Adrenal gland (tissue), 9 donors: ENCODE measurements at regions not wholly inside any gene's neighbourhood (a gene's known extent, or its start where the extent isn't known, plus 50 kb on each side); places are given as distances from the start of the nearest gene placed in this dataset.

Experiments
- DNase-seq, 7 donors: peaks; one replicate each; pipeline ENCODE4 v3.0.0-alpha.2; 2019 to 2020
- H3K27ac ChIP-seq, 5 donors: fragments of 200-600 bp; sonication (generic) in 4 of 5; 1 replicate in 3 of 5; 2 replicates in 2 of 5; pipeline versions ENCODE4 v1.5.1 to v1.8.0; 2016 to 2020; ENCODE audit warnings: mild to moderate bottlenecking in 1 of 5
- H3K27me3 ChIP-seq: fragments of 200-600 bp; 2 replicates; pipeline ENCODE4 v1.8.0; 2021
- H3K36me3 ChIP-seq, 2 donors: fragments of 200-600 bp; replicated peaks in 1 of 2; 1 replicate in 1 of 2; 2 replicates in 1 of 2; pipeline versions ENCODE4 v1.5.1 to v1.8.0; 2018 to 2022
- H3K4me1 ChIP-seq, 2 donors: fragments of 200-600 bp; replicated peaks in 1 of 2; 1 replicate in 1 of 2; 2 replicates in 1 of 2; pipeline versions ENCODE4 v1.5.1 to v1.8.0; 2018 to 2021
- H3K4me3 ChIP-seq, 4 donors: fragments of 200-600 bp; sonication (generic) in 3 of 4; one replicate each; pipeline ENCODE4 v1.5.1; 2016 to 2018
- H3K9me3 ChIP-seq, 3 donors: fragments of 200-600 bp; sonication (generic) in 1 of 3; replicated peaks in 1 of 3; 1 replicate in 2 of 3; 2 replicates in 1 of 3; pipeline versions ENCODE4 v1.5.1 to v1.8.0; 2016 to 2021
- CTCF ChIP-seq, 6 experiments: fragments of 450-650 bp in 4 of 6; fragments of 200-600 bp in 2 of 6; sonication (generic) in 1 of 6; IDR thresholded peaks; 1 replicate in 5 of 6; 2 replicates in 1 of 6; pipeline versions ENCODE4 v1.5.1 to v1.8.0; 2016 to 2021; ENCODE audit warnings: antibody characterized with exemption in 6 of 6, mild to moderate bottlenecking in 2 of 6, moderate library complexity in 1 of 6
- POLR2A ChIP-seq, 2 donors: fragments of 450-650 bp; IDR thresholded peaks; one replicate each; pipeline ENCODE4 v1.6.1; 2017; ENCODE audit warnings: antibody characterized with exemption in 2 of 2, mild to moderate bottlenecking in 2 of 2, moderate library complexity in 1 of 2
- WGBS, 4 donors: extraction: QIAGEN DNeasy Blood & Tissue Kit in 2 of 4; methylation state at CpG; one replicate each; pipeline versions ENCODE4 v1.1.5 to v1.1.7; 2013 to 2017; 5-methylcytosine and 5-hydroxymethylcytosine counted together
- intact Hi-C, 2 donors: fragments of 100-400 bp; cut with DNase I; formaldehyde crosslinking; loops; one replicate each; pipeline versions ENCODE4 v1.14.1 to v1.15.0; 2022 to 2023
- donor health status: healthy with polysubstance abuse.
- donor health status: Bipolar disorder and iron deficiency.
- donor health status: DM: yes; HTN: yes; CAD: no.
- donor health status: DM: no; HTN: no; CAD: no.
- donor health status: DM: no; HTN: no; CAD: no.

GRCh38 chr12:76208129-76208528 is 123.6 kb upstream of the NAP1L1 start:
- Histone ChIP-seq H3K4me1 (peaks cover 0 to 4% of the 10 kb centered on the region in 2 donors), H3K27ac (peak overlapping the region in 2 of 5 donors; percentile 26 to 53), H3K27me3 (no peaks in the 10 kb centered on the region), H3K9me3 (no peaks in the 10 kb centered on the region), H3K4me3 (no peak overlapping the region), H3K36me3 (no peaks in the 10 kb centered on the region)
- intact Hi-C loops = no loop called here
- TF ChIP-seq CTCF (IDR thresholded peaks at IDR 0.05) (no peak), POLR2A (IDR thresholded peaks at IDR 0.05) (no peak)
- no peak for DNase-seq

- WGBS, 4 donors = 84 to 94% (median 90%) methylated on average over 5 of the region's 5 CpGs
- intact Hi-C loops = no loop called here
- H3K4me1 ChIP-seq = peaks cover 0 to 4% of the 10 kb centered on the region in 2 donors
- no peak overlapping the region for H3K4me3 ChIP-seq
- TF ChIP-seq POLR2A (IDR thresholded peaks at IDR 0.05) (no peak), CTCF (IDR thresholded peaks at IDR 0.05) (no peak)
- peak overlapping the region in 3 of 5 donors; percentile 32 to 53 (median 39) for H3K27ac ChIP-seq
- no peaks in the 10 kb centered on the region for H3K36me3 ChIP-seq
- no peaks in the 10 kb centered on the region for H3K27me3 ChIP-seq
- DNase-seq = no peak
- H3K9me3 ChIP-seq = no peaks in the 10 kb centered on the region
Measured at GRCh38 chr12:76206677-76207072, 122.2 kb upstream of the NAP1L1 start.

GRCh38 chr12:76206039-76206676 is 121.7 kb upstream of the NAP1L1 start:
- Histone ChIP-seq H3K27ac (peak overlapping the region in 2 of 5 donors; percentile 32 to 53), H3K9me3 (no peaks in the 10 kb centered on the region), H3K4me1 (peaks cover 0 to 4% of the 10 kb centered on the region in 2 donors), H3K4me3 (no peak overlapping the region), H3K27me3 (no peaks in the 10 kb centered on the region), H3K36me3 (no peaks in the 10 kb centered on the region)
- DNase-seq = no peak
- TF ChIP-seq POLR2A (IDR thresholded peaks at IDR 0.05) (no peak), CTCF (IDR thresholded peaks at IDR 0.05) (no peak)
- WGBS, 4 donors = 38 to 72% (median 43%) methylated on average over 1 of the region's 1 CpG
- intact Hi-C loops = no loop called here

GRCh38 chr12:76202621-76203020 is 118.1 kb upstream of the NAP1L1 start:
- DNase-seq = no peak
- no peaks in the 10 kb centered on the region for H3K4me1 ChIP-seq
- intact Hi-C loops = no loop called here
- H3K9me3 ChIP-seq = peaks cover 0 to 15% (median 0%) of the 10 kb centered on the region in 3 donors
- H3K27ac ChIP-seq = no peak overlapping the region
- no peak for TF ChIP-seq CTCF (IDR thresholded peaks at IDR 0.05)
- TF ChIP-seq POLR2A (IDR thresholded peaks at IDR 0.05) = no peak
- H3K27me3 ChIP-seq = no peaks in the 10 kb centered on the region
- no peaks in the 10 kb centered on the region for H3K36me3 ChIP-seq
- no peak overlapping the region for H3K4me3 ChIP-seq
